ENCODE measurements at regions not wholly inside any gene's neighbourhood (a gene's known extent, or its start where the extent isn't known, plus 50 kb on each side); places are given as distances from the start of the nearest gene placed in this dataset.

DNA sequence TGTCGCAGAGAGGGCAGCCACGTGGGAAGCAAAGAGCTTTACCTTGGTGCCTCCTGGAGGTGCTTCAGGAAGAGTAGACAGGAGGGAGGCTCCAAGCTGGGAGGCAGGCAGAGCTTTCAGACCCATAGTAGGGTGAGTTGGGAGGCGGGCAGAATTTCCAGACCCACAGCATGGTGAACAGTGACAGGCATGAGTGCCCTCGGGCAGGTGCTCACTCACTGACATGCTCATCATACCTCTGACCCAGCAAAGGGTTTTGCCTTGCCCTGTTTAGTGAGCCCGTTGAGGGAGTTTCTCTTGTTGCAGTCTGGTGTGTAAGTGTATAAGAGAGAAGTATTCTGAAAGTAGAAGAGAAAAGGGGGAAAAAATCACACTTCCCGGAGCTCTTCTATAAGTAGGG lies 86.4 kb upstream of the NTM start:
- no peaks in the 10 kb centered on the region for H3K36me3 ChIP-seq
- WGBS, 2 donors = 77 to 82% methylated on average over 6 of the region's 6 CpGs
- H3K4me3 ChIP-seq = no peak overlapping the region
- H3K27ac ChIP-seq = no peak overlapping the region
- no peak for DNase-seq (ENCODE audit: low spot score in 2 of 2)
- H3K4me1 ChIP-seq = no peaks in the 10 kb centered on the region
- peaks cover 0 to 6% (median 0%) of the 10 kb centered on the region in 4 donors for H3K9me3 ChIP-seq
- TF ChIP-seq POLR2A (IDR thresholded peaks at IDR 0.05) (no peak), EP300 (IDR thresholded peaks at IDR 0.05) (no peak)
- TF ChIP-seq, protein P1, sequence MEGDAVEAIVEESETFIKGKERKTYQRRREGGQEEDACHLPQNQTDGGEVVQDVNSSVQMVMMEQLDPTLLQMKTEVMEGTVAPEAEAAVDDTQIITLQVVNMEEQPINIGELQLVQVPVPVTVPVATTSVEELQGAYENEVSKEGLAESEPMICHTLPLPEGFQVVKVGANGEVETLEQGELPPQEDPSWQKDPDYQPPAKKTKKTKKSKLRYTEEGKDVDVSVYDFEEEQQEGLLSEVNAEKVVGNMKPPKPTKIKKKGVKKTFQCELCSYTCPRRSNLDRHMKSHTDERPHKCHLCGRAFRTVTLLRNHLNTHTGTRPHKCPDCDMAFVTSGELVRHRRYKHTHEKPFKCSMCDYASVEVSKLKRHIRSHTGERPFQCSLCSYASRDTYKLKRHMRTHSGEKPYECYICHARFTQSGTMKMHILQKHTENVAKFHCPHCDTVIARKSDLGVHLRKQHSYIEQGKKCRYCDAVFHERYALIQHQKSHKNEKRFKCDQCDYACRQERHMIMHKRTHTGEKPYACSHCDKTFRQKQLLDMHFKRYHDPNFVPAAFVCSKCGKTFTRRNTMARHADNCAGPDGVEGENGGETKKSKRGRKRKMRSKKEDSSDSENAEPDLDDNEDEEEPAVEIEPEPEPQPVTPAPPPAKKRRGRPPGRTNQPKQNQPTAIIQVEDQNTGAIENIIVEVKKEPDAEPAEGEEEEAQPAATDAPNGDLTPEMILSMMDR (IDR thresholded peaks at IDR 0.05) = no peak
- H3K27me3 ChIP-seq = no peaks in the 10 kb centered on the region

DNA sequence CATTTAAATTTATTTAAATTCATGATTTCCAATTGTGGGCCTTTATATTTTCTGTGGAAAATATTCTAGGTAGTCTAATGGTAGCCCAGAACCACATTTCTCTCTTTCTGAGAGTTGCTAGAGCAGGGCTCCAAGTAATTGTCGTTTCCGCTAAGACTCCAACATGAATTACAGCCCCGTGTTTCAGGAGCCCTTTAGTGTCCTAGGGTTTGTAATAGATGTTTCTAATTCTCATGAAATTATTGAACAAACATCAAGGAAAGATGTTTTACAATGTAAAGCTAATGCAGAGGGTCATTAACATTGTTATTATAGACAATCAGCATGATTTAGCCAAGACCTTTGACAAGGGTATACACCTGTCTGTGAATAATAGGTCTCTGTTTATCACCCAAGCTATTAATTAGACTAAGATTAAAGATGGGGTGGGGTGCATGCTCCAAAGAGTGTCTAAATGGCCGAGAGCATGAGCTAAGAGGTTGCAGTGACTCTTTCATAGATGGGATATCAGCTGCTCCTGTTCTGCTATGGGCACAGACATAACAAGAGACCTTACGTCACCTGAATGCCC lies 81.8 kb upstream of the NTM start:
- Histone ChIP-seq H3K27me3 (no peaks in the 10 kb centered on the region), H3K27ac (no peak overlapping the region), H3K4me1 (no peaks in the 10 kb centered on the region), H3K9me3 (no peaks in the 10 kb centered on the region), H3K36me3 (no peaks in the 10 kb centered on the region), H3K4me3 (no peak overlapping the region)
- TF ChIP-seq EP300 (IDR thresholded peaks at IDR 0.05) (no peak), POLR2A (IDR thresholded peaks at IDR 0.05) (no peak)
- TF ChIP-seq, protein P1 (IDR thresholded peaks at IDR 0.05) = no peak
- DNase-seq (ENCODE audit: low spot score in 2 of 2) = no peak
- 80 to 85% methylated on average over 5 of the region's 5 CpGs for WGBS, 2 donors

GRCh38 chr11:131290185-131290584 lies 80.2 kb upstream of the NTM start:
- WGBS, 2 donors = 31 to 32% methylated on average over 3 of the region's 3 CpGs
- Histone ChIP-seq H3K27me3 (no peaks in the 10 kb centered on the region), H3K9me3 (no peaks in the 10 kb centered on the region), H3K27ac (no peak overlapping the region), H3K4me1 (no peaks in the 10 kb centered on the region), H3K4me3 (no peak overlapping the region), H3K36me3 (no peaks in the 10 kb centered on the region)
- DNase-seq (ENCODE audit: low spot score in 2 of 2) = no peak
- TF ChIP-seq POLR2A (IDR thresholded peaks at IDR 0.05) = no peak
- TF ChIP-seq EP300 (IDR thresholded peaks at IDR 0.05) = no peak
- TF ChIP-seq, protein P1 (IDR thresholded peaks at IDR 0.05) = no peak

DNA sequence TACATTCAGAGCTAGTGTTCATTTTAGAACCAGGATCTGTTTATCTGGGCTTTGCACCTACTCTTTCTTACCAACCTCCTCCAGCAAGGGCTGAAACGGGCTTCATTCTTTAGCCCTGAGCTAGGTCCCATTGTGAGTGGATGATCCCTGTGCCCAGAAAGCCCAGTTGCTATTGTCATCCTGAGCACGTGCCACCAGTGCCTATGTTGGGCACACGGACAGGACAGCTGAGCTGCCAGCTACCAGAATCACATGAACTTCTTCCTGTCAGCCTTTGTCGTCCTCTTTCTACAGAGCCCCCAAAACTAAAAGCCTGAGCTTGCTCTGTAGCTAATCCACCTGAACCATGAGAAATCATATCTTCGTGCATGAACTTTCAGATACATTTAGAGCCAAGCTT lies 74.4 kb upstream of the NTM start:
- Histone ChIP-seq H3K9me3 (no peaks in the 10 kb centered on the region), H3K27me3 (peaks cover 0 to 4% of the 10 kb centered on the region in 2 donors), H3K36me3 (no peaks in the 10 kb centered on the region), H3K4me1 (no peaks in the 10 kb centered on the region), H3K27ac (no peak overlapping the region), H3K4me3 (no peak overlapping the region)
- TF ChIP-seq POLR2A (IDR thresholded peaks at IDR 0.05) = no peak
- TF ChIP-seq, protein P1 (IDR thresholded peaks at IDR 0.05) = no peak
- no peak for TF ChIP-seq EP300 (IDR thresholded peaks at IDR 0.05)
- 76 to 90% methylated on average over 5 of the region's 5 CpGs for WGBS, 2 donors
- DNase-seq (ENCODE audit: low spot score in 2 of 2) = no peak

DNA sequence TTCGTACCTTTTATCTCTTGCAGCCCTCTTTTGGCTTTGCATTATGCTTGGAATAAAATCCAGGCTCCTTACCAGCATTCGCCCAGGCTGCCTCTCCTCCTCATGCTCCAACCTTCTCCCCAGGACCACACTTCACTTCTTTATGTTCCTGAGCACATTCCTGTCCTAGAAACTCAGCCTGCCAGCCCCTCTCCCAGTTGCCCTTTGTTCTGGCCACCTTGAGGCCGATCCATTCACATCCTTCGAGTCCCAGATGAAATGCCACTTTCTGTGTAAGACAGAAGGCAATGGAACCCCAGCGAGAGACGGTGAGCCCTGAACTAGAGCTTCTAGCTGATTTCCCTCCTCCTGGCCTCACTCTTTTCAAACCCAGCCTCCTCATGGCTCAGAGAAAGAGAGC lies 73.0 kb upstream of the NTM start:
- TF ChIP-seq, protein P1 (IDR thresholded peaks at IDR 0.05) = no peak
- TF ChIP-seq POLR2A (IDR thresholded peaks at IDR 0.05) (no peak), EP300 (IDR thresholded peaks at IDR 0.05) (no peak)
- Histone ChIP-seq H3K9me3 (no peaks in the 10 kb centered on the region), H3K27ac (no peak overlapping the region), H3K4me1 (no peaks in the 10 kb centered on the region), H3K36me3 (no peaks in the 10 kb centered on the region), H3K27me3 (peaks cover 0 to 8% of the 10 kb centered on the region in 2 donors), H3K4me3 (no peak overlapping the region)
- DNase-seq (ENCODE audit: low spot score in 2 of 2) = no peak
- 82 to 84% methylated on average over 6 of the region's 6 CpGs for WGBS, 2 donors
